ENCODE measurements at regions not wholly inside any gene's neighbourhood (a gene's known extent, or its start where the extent isn't known, plus 50 kb on each side); places are given as distances from the start of the nearest gene placed in this dataset.

DNA sequence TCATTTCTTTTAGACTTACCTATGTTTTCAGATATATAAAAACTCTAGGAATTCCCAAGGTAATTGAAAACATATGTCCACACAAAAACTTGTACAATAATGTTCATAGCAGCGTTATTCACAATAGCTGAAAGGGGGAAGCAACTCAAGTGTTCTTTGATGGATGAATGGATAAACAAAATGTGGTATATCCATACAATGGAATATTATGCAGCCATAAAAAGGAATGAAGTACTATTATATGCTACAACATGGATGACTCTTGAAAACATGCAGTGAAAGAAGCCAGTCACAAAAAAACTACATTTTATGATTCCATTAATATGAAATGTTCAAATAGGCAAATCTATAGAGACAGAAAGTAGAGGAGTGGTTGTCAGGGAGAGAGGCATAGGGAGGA, 62.2 kb upstream of the WDR26 start:
- TF ChIP-seq, protein P1, sequence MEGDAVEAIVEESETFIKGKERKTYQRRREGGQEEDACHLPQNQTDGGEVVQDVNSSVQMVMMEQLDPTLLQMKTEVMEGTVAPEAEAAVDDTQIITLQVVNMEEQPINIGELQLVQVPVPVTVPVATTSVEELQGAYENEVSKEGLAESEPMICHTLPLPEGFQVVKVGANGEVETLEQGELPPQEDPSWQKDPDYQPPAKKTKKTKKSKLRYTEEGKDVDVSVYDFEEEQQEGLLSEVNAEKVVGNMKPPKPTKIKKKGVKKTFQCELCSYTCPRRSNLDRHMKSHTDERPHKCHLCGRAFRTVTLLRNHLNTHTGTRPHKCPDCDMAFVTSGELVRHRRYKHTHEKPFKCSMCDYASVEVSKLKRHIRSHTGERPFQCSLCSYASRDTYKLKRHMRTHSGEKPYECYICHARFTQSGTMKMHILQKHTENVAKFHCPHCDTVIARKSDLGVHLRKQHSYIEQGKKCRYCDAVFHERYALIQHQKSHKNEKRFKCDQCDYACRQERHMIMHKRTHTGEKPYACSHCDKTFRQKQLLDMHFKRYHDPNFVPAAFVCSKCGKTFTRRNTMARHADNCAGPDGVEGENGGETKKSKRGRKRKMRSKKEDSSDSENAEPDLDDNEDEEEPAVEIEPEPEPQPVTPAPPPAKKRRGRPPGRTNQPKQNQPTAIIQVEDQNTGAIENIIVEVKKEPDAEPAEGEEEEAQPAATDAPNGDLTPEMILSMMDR (IDR thresholded peaks at IDR 0.05 in 2 of 3, conservative IDR thresholded peaks at IDR 0.05 in 1 of 3; ENCODE audit: control insufficient read depth in 2 of 3, extremely low read depth in 1 of 3, insufficient read depth in 1 of 3, low read depth in 3 of 3, low read length in 3 of 3) = no peak
- TF ChIP-seq POLR2A (IDR thresholded peaks at IDR 0.05; ENCODE audit: low read depth, low read length) (no peak), CHD4 (IDR thresholded peaks at IDR 0.05) (no peak), DPF2 (IDR thresholded peaks at IDR 0.05) (no peak), FOXM1 (IDR thresholded peaks at IDR 0.05; ENCODE audit: low read depth, low read length) (no peak)
- TF ChIP-seq, protein P2, sequence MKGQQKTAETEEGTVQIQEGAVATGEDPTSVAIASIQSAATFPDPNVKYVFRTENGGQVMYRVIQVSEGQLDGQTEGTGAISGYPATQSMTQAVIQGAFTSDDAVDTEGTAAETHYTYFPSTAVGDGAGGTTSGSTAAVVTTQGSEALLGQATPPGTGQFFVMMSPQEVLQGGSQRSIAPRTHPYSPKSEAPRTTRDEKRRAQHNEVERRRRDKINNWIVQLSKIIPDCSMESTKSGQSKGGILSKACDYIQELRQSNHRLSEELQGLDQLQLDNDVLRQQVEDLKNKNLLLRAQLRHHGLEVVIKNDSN (IDR thresholded peaks at IDR 0.05; ENCODE audit: borderline replicate concordance, extremely low read length, insufficient read depth, low read depth, low read length) = no peak

All from GM12878 (cell line).